Astrocyte (in vitro differentiated cells and primary cell): ENCODE measurements at regions not wholly inside any gene's neighbourhood (a gene's known extent, or its start where the extent isn't known, plus 50 kb on each side); places are given as distances from the start of the nearest gene placed in this dataset.

ENCODE experiments used
- DNase-seq: peaks from one replicate; pipeline ENCODE4 v3.0.0-alpha.2; 2010; ENCODE audit warnings: low read depth
- FAIRE-seq: peaks from 2 replicates; lab custom pipeline; 2011; peaks lifted over from hg19 to GRCh38; lab: Jason Lieb, UNC
- H2AFZ ChIP-seq: 2 replicates; pipeline ENCODE4 v1.6.0; 2012; ENCODE audit warnings: low read depth, low read length, inconsistent platforms
- H3K27ac ChIP-seq: 2 replicates; pipeline ENCODE4 v1.5.1; 2011; ENCODE audit warnings: low read depth, low read length, inconsistent platforms
- H3K27me3 ChIP-seq: 2 replicates; pipeline ENCODE4 v1.6.0; 2011; ENCODE audit warnings: low read length, inconsistent platforms; ENCODE audit not compliant: insufficient read depth
- H3K36me3 ChIP-seq: 2 replicates; pipeline ENCODE4 v1.5.1; 2011; ENCODE audit warnings: low read length, inconsistent platforms; ENCODE audit not compliant: insufficient read depth
- H3K4me1 ChIP-seq: 2 replicates; pipeline ENCODE4 v1.5.1; 2011; ENCODE audit warnings: low read length, inconsistent platforms; ENCODE audit not compliant: insufficient read depth
- H3K4me2 ChIP-seq: 2 replicates; pipeline ENCODE4 v1.6.0; 2012; ENCODE audit warnings: low read length, inconsistent platforms
- H3K4me3 ChIP-seq: 2 replicates; pipeline ENCODE4 v1.5.1; 2011; ENCODE audit warnings: low read depth, mild to moderate bottlenecking, low read length, inconsistent platforms; ENCODE audit not compliant: insufficient read depth
- H3K79me2 ChIP-seq: 2 replicates; pipeline ENCODE4 v1.6.0; 2012; ENCODE audit warnings: mild to moderate bottlenecking, low read length, inconsistent platforms; ENCODE audit not compliant: insufficient read depth
- H3K9ac ChIP-seq: 2 replicates; pipeline ENCODE4 v1.6.0; 2012; ENCODE audit warnings: mild to moderate bottlenecking, low read length, inconsistent platforms
- H3K9me3 ChIP-seq: 2 replicates; pipeline ENCODE4 v1.5.1; 2012; ENCODE audit warnings: low read depth, mild to moderate bottlenecking, low read length, inconsistent platforms; ENCODE audit not compliant: insufficient read depth
- H4K20me1 ChIP-seq: 2 replicates; pipeline ENCODE4 v1.6.0; 2012; ENCODE audit warnings: low read length, inconsistent platforms; ENCODE audit not compliant: insufficient read depth
- H3K27ac Mint-ChIP-seq: one replicate; pipeline ENCODE4 v1.8.0; 2021; ENCODE audit warnings: mild to moderate bottlenecking, mixed read lengths; ENCODE audit not compliant: unreplicated experiment
- H3K27me3 Mint-ChIP-seq: one replicate; pipeline ENCODE4 v1.8.0; 2021; ENCODE audit warnings: low read depth, mixed read lengths; ENCODE audit not compliant: unreplicated experiment
- H3K36me3 Mint-ChIP-seq: one replicate; pipeline ENCODE4 v1.8.0; 2021; ENCODE audit warnings: low read depth, mixed read lengths; ENCODE audit not compliant: unreplicated experiment
- H3K4me1 Mint-ChIP-seq: one replicate; pipeline ENCODE4 v1.8.0; 2021; ENCODE audit warnings: low read depth, mixed read lengths; ENCODE audit not compliant: unreplicated experiment
- H3K4me3 Mint-ChIP-seq: one replicate; pipeline ENCODE4 v1.8.0; 2021; ENCODE audit warnings: mild to moderate bottlenecking, moderate library complexity, mixed read lengths; ENCODE audit not compliant: unreplicated experiment
- H3K9me3 Mint-ChIP-seq: one replicate; pipeline ENCODE4 v1.8.0; 2021; ENCODE audit warnings: mild to moderate bottlenecking, mixed read lengths; ENCODE audit not compliant: unreplicated experiment
- CTCF ChIP-seq: IDR thresholded peaks from 2 replicates; pipeline ENCODE4 v1.5.1; 2011; ENCODE audit warnings: low read depth, mild to moderate bottlenecking, inconsistent platforms, low read length, moderate library complexity; ENCODE audit not compliant: insufficient read depth
- EZH2 ChIP-seq: IDR thresholded peaks from 2 replicates; pipeline ENCODE4 v1.6.1; 2012; ENCODE audit warnings: mild to moderate bottlenecking, low read length, inconsistent platforms; ENCODE audit not compliant: insufficient read depth

- H3K27ac ChIP-seq, result peak overlapping the region; percentile 71
- peak overlapping the region; percentile 34 for H2AFZ ChIP-seq
- peaks cover 42% of the 10 kb centered on the region for H3K4me1 Mint-ChIP-seq
Observed at GRCh38 chr10:20596911-20597310, 300.2 kb downstream of the NEBL start.

GRCh38 chr10:20596065-20596755, 300.9 kb downstream of the NEBL start:
- Histone ChIP-seq H3K27ac (peak overlapping the region; percentile 71), H3K4me2 (peak overlapping the region; percentile 31), H3K9ac (peak overlapping the region; percentile 53), H3K79me2 (no peaks in the 10 kb centered on the region), H4K20me1 (no peaks in the 10 kb centered on the region), H3K4me1 (peaks cover 25% of the 10 kb centered on the region), H3K9me3 (no peaks in the 10 kb centered on the region), H3K4me3 (no peak overlapping the region), H3K27me3 (no peaks in the 10 kb centered on the region), H2AFZ (no peak overlapping the region), H3K36me3 (no peaks in the 10 kb centered on the region)
- Mint-ChIP-seq H3K36me3 (no peaks in the 10 kb centered on the region), H3K4me3 (peak overlapping the region; percentile 12), H3K9me3 (no peaks in the 10 kb centered on the region), H3K27ac (peak overlapping the region; percentile 95), H3K27me3 (no peaks in the 10 kb centered on the region), H3K4me1 (peaks cover 42% of the 10 kb centered on the region)
- no peak for TF ChIP-seq EZH2
- TF ChIP-seq CTCF, result no peak
- FAIRE-seq (peak; percentile 81), DNase-seq (peak; percentile 78)

More at GRCh38 chr10:20596911-20597310, 300.2 kb downstream of the NEBL start:
- Histone ChIP-seq H3K79me2 (no peaks in the 10 kb centered on the region), H4K20me1 (no peaks in the 10 kb centered on the region), H3K27me3 (no peaks in the 10 kb centered on the region), H3K36me3 (no peaks in the 10 kb centered on the region), H3K9ac (peak overlapping the region; percentile 53), H3K4me1 (peaks cover 25% of the 10 kb centered on the region), H3K4me3 (no peak overlapping the region), H3K9me3 (no peaks in the 10 kb centered on the region), H3K4me2 (peak overlapping the region; percentile 31)
- Mint-ChIP-seq H3K36me3 (no peaks in the 10 kb centered on the region), H3K27ac (peak overlapping the region; percentile 95), H3K4me3 (peak overlapping the region; percentile 36), H3K27me3 (no peaks in the 10 kb centered on the region), H3K9me3 (no peaks in the 10 kb centered on the region)
- TF ChIP-seq EZH2, result no peak
- FAIRE-seq (peak; percentile 69), DNase-seq (peak; percentile 81)

- no peak overlapping the region for H3K27ac ChIP-seq
- H3K4me1 ChIP-seq, result peaks cover 20% of the 10 kb centered on the region
- no peaks in the 10 kb centered on the region for H4K20me1 ChIP-seq
- H3K9me3 Mint-ChIP-seq, result no peaks in the 10 kb centered on the region
- no peaks in the 10 kb centered on the region for H3K36me3 Mint-ChIP-seq
- H3K27ac Mint-ChIP-seq, result no peak overlapping the region
- no peaks in the 10 kb centered on the region for H3K79me2 ChIP-seq
- TF ChIP-seq CTCF, result no peak
- TF ChIP-seq EZH2, result no peak
- H2AFZ ChIP-seq, result peak overlapping the region; percentile 55
- H3K27me3 ChIP-seq, result no peaks in the 10 kb centered on the region
- peak; percentile 68 for DNase-seq
- no peaks in the 10 kb centered on the region for H3K9me3 ChIP-seq
- H3K36me3 ChIP-seq, result no peaks in the 10 kb centered on the region
- H3K4me2 ChIP-seq, result no peak overlapping the region
- no peak overlapping the region for H3K4me3 Mint-ChIP-seq
- peaks cover 34% of the 10 kb centered on the region for H3K4me1 Mint-ChIP-seq
- H3K27me3 Mint-ChIP-seq, result no peaks in the 10 kb centered on the region
- H3K4me3 ChIP-seq, result no peak overlapping the region
- H3K9ac ChIP-seq, result no peak overlapping the region
- no peak for FAIRE-seq
Observed at GRCh38 chr10:20593649-20594048, 303.5 kb downstream of the NEBL start.
